NCI-H2029 (cell line): ENCODE measurements at regions not wholly inside any gene's neighbourhood (a gene's known extent, or its start where the extent isn't known, plus 50 kb on each side); places are given as distances from the start of the nearest gene placed in this dataset.

Experiments
- DNase-seq: peaks from one replicate; lab custom pipeline; 2025; lab: John Stamatoyannopoulos, UW

DNA sequence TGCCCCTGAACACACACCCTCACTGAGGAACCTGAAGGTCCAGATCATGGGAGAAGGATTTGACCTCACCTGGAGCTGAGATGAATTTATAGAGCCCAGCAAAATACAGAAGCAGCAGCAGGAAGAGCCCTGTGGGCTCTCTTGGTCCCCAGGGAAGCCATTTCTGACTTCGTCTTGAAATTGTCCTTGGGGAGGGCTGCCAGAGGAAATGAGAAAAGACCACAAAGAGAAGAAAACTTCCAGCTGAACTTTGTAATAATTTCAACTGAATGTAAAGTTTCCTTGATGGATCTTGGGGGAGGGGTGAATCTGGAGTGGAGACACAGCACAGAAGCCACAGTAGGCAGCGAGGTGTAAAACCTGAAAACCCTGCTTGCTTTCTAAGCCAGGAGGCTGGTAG, 500.9 kb upstream of the NXPH2 start:
- no peak for DNase-seq

- no peak for DNase-seq
Measured at GRCh38 chr2:139271879-139272278, 491.7 kb upstream of the NXPH2 start.

DNA sequence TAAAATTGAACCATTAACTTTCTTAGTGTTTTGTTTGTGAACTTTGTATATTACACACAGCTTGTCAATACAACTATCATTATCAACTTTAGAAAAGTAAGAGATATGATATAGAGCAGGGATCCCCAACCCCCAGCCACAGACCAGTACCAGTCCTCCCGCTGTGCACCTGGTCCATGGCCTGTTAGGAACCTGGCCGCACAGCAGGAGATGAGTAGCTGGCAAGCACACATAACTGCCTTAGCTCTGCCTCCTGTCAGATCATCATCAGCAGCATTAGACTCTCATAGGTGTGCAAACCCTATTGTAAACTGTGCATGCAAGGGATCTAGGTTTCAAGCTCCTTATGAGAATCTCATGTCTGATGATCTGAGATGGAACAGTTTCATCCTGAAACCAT, 491.0 kb upstream of the NXPH2 start:
- DNase-seq: no peak

DNA sequence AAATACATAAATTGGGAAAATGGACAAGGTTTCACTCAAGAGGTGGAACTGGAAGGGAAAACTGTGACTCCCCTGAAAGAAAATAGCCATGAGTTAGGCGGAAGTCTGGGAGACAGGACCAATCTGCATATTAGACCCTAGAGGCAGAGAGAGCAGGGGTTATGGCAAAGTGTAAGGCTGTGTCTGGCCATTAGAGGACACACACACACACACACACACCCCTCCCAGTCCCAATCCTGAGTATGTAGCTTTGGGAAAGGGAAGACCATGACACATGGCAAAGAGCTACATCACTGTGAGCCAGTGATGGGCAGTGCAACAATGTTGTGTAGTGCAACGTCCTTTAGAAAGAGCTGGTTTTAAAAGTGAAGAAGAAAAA, 479.9 kb upstream of the NXPH2 start:
- DNase-seq: no peak

DNA sequence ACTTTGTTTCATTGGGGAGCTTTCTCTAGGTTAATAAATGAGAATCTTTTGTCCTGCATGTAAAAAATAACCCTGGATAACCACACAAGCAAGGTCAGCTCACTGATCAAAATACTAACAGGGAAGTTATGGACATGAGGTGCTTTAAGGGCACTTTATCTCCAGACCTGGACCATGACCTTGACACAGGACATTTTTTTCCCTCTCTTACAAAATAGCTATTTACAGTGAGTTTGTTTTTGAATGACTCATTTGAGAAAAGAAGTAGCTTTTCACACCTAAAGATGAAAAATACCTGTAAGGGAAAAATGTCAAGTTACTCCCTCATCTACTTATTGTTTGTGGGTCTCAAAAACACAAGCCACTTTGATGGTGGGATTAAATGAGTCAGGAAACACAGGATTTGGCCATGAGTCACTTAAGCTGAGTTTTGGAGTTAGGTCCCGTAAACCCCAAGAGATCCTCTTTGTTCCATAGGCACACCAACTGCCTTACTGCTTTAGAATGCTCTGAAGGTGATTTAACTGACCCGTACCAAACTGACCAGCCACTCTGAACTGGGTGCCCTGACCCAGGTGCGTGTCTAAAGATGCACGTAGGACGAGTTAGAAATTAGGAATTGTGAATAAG, 479.3 kb upstream of the NXPH2 start:
- DNase-seq: no peak

GRCh38 chr2:139241286-139241685, 461.1 kb upstream of the NXPH2 start:
- no peak for DNase-seq

DNA sequence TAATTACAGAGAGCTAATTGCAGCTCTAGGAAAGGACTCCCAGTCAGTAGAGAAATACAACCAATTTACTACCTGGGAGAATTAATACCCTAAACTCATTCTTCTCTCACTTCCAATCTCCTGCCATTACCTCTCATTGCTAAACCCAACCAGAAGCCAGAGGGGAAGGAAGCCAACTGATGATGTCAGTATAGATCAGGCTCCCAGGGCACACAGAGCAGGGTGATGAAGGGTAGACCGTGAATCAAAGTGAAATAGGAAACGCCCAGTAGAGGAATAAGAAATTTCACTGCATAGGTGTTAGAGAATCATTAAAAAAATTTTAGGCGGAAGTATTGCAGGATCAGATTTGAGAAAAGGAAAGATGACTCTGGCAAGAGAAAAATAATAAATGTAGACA, 456.8 kb upstream of the NXPH2 start:
- DNase-seq: no peak

DNA sequence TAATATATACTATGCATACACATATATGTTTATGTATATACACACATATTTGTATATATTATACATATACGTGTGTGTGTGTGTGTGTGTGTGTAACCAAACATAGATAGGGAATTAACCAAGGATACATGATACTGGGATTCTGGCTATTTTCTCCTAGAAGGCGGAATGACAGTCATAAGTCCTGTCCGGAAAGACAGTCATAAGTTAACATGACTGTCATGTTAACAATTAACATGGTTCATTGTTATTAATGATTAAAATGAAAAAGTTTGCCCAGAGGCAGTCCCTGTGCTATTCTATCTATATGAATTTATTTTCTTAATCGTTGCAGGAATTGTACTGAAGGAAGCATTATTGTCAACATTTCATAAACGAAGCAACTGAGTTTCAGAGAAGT, 450.7 kb upstream of the NXPH2 start:
- no peak for DNase-seq

DNA sequence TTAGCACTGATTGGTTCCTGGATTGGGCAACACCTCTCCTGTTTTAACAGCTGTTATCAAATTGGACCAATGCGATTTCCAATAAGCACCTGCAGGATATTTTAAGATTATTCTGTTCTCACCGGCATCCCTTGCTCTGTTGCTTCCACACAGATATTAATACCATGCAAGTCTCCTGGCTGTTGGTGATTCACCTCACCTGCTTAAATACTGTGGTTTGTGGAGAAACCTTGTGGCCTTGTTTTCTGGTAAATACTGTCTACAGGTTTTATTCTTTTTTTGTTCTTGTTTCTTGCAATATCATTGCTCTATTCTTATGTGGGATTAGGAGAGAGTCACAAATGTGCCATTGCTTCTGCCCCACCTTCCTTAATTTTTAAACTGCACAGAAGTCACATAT, 448.1 kb upstream of the NXPH2 start:
- DNase-seq: no peak

DNA sequence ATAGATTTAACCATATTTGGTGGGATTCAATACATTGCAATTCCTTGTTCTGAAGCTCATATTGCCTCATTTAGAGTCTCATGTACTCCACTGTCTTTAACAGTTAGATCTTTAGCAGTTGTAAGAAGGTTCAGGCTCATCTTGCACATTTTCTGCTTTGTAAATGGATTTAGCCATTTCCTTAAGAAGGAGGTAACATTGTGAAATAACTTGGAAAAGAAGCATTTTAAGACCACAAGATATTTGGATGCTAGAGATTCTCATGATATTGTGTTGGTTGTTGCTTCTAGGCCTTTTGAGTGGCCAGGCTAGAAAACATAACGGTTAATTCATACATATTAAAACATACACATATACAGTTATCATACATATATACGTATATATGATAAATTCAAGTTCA, 445.8 kb upstream of the NXPH2 start:
- DNase-seq: no peak

GRCh38 chr2:139218181-139218580, 438.0 kb upstream of the NXPH2 start:
- DNase-seq: no peak

- DNase-seq: peak; percentile 32
Measured at GRCh38 chr2:139217641-139218040, 437.5 kb upstream of the NXPH2 start.

DNA sequence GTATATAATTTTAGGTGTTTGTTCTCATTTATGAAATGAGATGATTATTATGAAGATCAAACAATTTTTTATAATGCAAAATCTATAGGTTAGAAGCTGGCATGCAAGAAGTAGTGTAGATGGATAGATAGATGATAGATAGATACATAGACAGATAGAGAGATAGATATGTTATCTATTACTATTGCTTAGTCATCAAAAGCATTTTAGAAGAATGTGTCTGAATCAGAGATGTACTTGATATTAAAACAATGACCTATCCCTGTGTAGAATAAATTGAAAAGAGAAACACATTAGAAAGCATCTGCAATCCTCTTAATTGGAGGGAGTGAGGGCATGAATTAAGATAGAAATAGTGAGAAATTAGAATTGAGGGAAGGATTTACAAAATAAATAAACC, 436.2 kb upstream of the NXPH2 start:
- no peak for DNase-seq

DNA sequence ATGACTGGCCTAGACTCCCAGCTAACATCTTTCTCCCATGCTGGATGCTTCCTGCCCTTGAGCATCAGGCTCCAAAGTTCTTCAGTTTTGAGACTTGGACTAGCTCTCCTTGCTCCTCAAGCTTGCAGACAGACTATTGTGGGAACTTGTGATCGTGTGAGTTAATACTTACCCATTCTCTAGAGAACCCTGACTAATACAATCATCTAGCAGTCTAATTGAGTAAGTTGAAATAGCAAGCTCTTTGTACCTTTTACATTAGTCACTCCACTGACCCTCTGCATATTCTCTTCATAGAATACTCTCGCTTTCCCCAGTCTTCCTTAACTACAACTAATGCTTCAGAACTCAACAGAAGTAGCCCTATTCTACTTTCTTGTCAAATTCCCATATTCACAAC, 434.6 kb upstream of the NXPH2 start:
- no peak for DNase-seq

DNA sequence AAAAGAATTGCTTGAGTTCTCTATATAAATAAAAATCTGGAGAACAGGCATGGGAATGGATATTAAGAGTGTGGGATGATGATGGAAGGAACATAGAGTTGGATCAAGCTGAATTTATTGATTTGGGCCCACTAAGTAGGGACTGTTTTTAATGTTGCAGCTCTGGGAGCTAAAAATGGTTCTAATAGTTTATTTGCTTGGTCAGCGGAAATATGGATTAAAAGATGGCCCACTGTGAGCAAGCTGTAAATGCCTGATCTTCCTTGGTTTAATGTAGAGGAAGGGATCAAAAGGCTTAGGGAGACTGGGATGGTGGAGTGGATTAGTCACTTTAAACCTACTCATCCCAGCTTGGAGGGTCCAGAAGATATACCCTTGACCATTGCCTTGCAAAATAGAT, 429.4 kb upstream of the NXPH2 start:
- DNase-seq: no peak

- DNase-seq: no peak
Measured at GRCh38 chr2:139201516-139201915, 421.3 kb upstream of the NXPH2 start.

GRCh38 chr2:139196754-139197153, 416.6 kb upstream of the NXPH2 start:
- no peak for DNase-seq

DNA sequence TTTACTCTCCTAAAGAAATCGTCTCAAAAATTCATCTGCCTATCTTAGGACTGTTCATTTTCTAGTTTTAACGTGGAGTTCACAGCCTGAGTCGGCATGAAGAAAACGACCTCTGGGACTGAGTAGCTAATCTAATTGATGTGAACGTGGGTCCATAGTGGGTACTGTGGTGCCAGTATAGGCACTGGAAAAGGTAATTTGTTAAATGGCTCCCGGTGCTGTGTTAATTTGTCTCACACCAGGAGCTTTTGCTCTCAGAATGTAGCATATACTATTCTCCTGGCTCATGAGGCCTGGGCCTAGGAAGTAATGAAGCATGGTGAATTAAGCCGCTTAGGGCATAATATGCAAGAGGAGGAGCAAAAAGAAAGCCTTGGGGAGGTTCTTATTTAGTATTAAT, 414.4 kb upstream of the NXPH2 start:
- no peak for DNase-seq

GRCh38 chr2:139177041-139177440, 396.9 kb upstream of the NXPH2 start:
- no peak for DNase-seq

DNA sequence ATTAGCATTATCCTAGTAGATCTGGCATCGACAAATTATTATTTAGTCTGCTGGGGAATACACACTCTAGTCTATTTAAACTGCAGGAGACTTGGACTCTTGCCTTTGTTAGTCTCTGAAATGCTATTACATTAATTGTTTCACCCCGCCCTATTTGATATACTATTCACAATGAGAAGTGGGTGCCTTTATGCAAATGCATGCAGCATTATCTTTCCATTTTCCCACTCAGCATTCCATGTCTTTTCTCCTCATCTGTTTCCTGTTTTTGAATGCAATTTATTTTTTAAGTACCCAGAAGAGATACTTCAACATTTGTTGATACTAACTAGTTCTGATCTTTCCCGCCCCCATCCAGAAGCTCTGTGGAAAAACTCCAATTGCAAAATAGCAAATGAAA, 395.3 kb upstream of the NXPH2 start:
- DNase-seq: no peak

DNA sequence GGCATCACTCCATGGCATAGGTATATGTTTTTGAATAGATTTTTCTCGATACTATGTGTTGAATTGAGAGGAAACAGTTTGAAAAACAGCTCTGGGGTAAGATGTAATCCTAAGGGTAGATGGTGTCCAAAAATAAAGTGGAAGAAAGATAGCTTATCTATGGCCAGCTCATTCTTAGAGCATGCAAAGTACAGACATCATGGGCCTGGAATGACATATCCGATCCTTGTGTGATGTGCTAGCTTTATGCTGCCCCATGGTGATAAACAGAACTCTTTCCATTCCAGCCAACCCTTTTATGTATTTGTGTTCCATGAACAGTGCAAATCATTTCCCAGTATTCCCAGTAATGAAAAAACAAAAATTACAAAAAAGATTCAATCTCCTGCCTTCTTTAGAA, 390.2 kb upstream of the NXPH2 start:
- no peak for DNase-seq

GRCh38 chr2:139165601-139166000, 385.4 kb upstream of the NXPH2 start:
- DNase-seq: no peak

GRCh38 chr2:139165041-139165440, 384.9 kb upstream of the NXPH2 start:
- no peak for DNase-seq

DNA sequence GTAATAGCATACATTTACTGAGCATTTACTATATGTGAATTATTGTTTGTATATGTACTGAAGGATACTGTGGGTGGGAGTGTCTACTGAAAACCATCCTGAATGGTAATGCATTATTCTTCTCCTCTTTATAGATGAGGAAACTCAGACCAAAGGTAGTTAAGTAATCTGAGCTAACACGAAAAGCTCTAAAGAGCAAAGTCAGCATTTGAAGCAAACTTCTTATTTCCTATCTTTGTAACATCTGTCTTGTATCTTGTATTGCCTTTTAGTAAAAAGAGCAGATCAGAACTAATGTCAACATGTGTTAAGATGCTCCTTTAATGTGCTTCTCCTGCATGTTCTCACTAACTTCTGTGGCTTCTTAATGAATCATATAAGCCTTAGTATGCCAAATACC, 382.8 kb upstream of the NXPH2 start:
- DNase-seq: no peak

DNA sequence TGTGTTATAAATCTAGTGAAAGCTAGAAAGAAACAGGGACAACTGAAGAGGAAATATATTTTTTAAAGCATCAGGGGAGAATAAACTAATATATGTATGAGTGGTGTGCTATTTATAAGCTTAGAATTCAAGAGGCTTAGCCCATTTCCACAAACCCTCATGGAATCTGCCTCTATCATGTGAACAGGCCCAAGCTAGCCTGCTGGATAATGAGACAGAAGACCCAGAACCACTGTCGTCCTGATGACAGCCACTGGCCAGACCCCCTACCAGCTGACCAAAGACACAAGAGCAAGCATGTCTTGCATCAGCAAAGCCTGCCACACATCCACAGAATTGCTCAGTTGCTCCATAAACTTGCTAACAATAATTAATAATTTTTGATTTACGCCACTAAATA, 382.3 kb upstream of the NXPH2 start:
- DNase-seq: no peak
